Central memory CD8-positive, alpha-beta T cell (primary cell): ENCODE measurements at regions not wholly inside any gene's neighbourhood (a gene's known extent, or its start where the extent isn't known, plus 50 kb on each side); places are given as distances from the start of the nearest gene placed in this dataset.

Experiments
- ATAC-seq: fragments of 150-1000 bp; cut with Tn5 transposase; replicated peaks from 2 replicates; pipeline ENCODE4 v1.10.0; 2022; ENCODE audit warnings: mild to moderate bottlenecking, moderate FRiP score, moderate number of reproducible peaks; ENCODE audit not compliant: poor library complexity, severe bottlenecking; ENCODE audit errors: extremely low read depth
- DNase-seq, 2 donors: peaks; one replicate each; pipeline ENCODE4 v3.0.0; 2021; ENCODE audit warnings: low spot score in 2 of 2
- H3K27ac Mint-ChIP-seq: one replicate; pipeline ENCODE4 v1.8.0; 2022; ENCODE audit warnings: low read depth, mild to moderate bottlenecking, moderate library complexity, mixed read lengths
- H3K27me3 Mint-ChIP-seq: one replicate; pipeline ENCODE4 v1.8.0; 2022; ENCODE audit warnings: mixed read lengths
- H3K36me3 Mint-ChIP-seq: one replicate; pipeline ENCODE4 v1.8.0; 2022; ENCODE audit warnings: mild to moderate bottlenecking, moderate library complexity, mixed read lengths; ENCODE audit not compliant: insufficient read depth
- H3K4me1 Mint-ChIP-seq: one replicate; pipeline ENCODE4 v1.8.0; 2022; ENCODE audit warnings: mixed read lengths
- H3K4me3 Mint-ChIP-seq: one replicate; pipeline ENCODE4 v1.8.0; 2022; ENCODE audit warnings: mild to moderate bottlenecking, moderate library complexity, mixed read lengths
- H3K9me3 Mint-ChIP-seq: one replicate; pipeline ENCODE4 v1.8.0; 2022; ENCODE audit warnings: mixed read lengths

GRCh38 chr6:99132026-99132635, 184.4 kb upstream of the FBXL4 start:
- Mint-ChIP-seq H3K9me3 (no peaks in the 10 kb centered on the region), H3K36me3 (no peaks in the 10 kb centered on the region), H3K4me1 (no peaks in the 10 kb centered on the region), H3K4me3 (no peak overlapping the region), H3K27ac (no peak overlapping the region), H3K27me3 (no peaks in the 10 kb centered on the region)
- DNase-seq (no peak), ATAC-seq (no peak)

DNA sequence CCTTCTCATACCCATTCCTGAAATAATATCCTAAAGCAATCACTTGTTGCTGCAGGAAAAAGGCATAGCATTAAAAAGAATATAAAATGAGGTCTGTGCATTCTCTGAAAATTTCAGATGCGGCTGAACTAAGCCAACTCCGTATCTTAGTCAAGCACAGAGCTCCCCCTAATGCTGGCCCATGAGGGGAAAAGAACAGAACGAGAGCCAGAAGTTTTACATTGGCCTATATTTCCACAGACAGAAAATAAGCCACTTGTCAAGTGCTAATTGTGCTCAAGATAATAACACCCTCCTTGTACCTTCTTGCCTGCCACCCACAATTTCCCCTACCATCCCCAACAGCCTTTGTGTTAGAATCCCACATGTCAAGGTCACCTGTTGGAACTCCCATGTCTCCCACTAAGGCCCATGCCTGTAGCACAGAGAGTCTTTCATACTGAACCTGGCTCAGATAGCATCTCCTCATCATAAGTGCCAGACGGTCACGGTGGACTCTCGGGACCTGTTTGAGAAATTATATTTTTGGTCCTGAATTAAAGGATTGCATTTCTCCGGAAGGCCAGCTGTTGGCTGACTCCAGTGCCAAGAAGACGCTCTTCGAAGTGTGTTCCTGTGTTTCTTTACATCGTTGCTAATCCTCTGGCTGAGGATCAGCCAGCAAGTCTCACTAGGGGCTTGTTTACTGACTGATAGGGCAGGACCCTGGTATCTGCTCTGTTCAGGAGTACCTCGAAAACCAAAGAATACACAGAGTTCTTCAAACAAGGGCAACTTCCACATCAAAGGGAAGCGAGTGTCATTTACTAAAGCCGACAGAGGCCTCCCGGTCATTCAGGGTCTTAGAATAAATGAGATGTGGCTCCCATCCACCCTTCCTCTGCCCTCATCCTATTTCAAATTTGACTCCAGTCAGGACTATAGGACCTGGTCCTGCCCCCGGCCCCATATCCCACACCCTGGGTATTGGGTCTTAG, 183.4 kb upstream of the FBXL4 start:
- no peaks in the 10 kb centered on the region for H3K27me3 Mint-ChIP-seq
- H3K27ac Mint-ChIP-seq = no peak overlapping the region
- ATAC-seq (no peak), DNase-seq (no peak)
- no peaks in the 10 kb centered on the region for H3K36me3 Mint-ChIP-seq
- no peaks in the 10 kb centered on the region for H3K9me3 Mint-ChIP-seq
- no peak overlapping the region for H3K4me3 Mint-ChIP-seq
- H3K4me1 Mint-ChIP-seq = no peaks in the 10 kb centered on the region

- DNase-seq (no peak), ATAC-seq (no peak)
- Mint-ChIP-seq H3K9me3 (no peaks in the 10 kb centered on the region), H3K4me3 (no peak overlapping the region), H3K4me1 (no peaks in the 10 kb centered on the region), H3K27ac (no peak overlapping the region), H3K36me3 (no peaks in the 10 kb centered on the region), H3K27me3 (no peaks in the 10 kb centered on the region)
Observed at GRCh38 chr6:99129835-99130234, 182.1 kb upstream of the FBXL4 start.

DNA sequence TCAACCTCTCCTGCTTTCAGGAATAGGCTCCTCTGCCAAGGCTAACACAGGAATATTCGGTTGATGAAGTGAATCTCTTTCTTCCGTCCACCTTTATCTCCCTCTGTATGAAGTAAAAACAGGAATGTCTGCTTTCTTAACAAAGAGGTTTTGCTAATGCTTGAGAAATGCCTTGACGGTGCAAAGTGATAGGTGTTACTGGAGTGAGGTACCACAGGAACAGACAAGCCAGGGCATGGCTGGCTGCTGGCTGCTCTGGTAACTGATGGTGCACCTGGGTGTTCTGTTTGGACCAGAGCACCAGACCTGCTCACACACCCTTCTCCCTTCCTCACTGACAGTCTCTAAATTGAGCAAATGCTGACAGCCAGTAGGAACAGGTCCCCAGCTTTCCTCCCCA, 174.0 kb upstream of the FBXL4 start:
- Mint-ChIP-seq H3K36me3 (no peaks in the 10 kb centered on the region), H3K27me3 (peaks cover 36% of the 10 kb centered on the region), H3K9me3 (no peaks in the 10 kb centered on the region), H3K27ac (no peak overlapping the region), H3K4me3 (no peak overlapping the region), H3K4me1 (no peaks in the 10 kb centered on the region)
- DNase-seq (no peak), ATAC-seq (no peak)

GRCh38 chr6:99120641-99121040, 172.9 kb upstream of the FBXL4 start:
- H3K9me3 Mint-ChIP-seq = no peaks in the 10 kb centered on the region
- H3K4me1 Mint-ChIP-seq = no peaks in the 10 kb centered on the region
- H3K36me3 Mint-ChIP-seq = no peaks in the 10 kb centered on the region
- DNase-seq (no peak), ATAC-seq (no peak)
- H3K27ac Mint-ChIP-seq = no peak overlapping the region
- no peak overlapping the region for H3K4me3 Mint-ChIP-seq
- H3K27me3 Mint-ChIP-seq = peaks cover 46% of the 10 kb centered on the region

DNA sequence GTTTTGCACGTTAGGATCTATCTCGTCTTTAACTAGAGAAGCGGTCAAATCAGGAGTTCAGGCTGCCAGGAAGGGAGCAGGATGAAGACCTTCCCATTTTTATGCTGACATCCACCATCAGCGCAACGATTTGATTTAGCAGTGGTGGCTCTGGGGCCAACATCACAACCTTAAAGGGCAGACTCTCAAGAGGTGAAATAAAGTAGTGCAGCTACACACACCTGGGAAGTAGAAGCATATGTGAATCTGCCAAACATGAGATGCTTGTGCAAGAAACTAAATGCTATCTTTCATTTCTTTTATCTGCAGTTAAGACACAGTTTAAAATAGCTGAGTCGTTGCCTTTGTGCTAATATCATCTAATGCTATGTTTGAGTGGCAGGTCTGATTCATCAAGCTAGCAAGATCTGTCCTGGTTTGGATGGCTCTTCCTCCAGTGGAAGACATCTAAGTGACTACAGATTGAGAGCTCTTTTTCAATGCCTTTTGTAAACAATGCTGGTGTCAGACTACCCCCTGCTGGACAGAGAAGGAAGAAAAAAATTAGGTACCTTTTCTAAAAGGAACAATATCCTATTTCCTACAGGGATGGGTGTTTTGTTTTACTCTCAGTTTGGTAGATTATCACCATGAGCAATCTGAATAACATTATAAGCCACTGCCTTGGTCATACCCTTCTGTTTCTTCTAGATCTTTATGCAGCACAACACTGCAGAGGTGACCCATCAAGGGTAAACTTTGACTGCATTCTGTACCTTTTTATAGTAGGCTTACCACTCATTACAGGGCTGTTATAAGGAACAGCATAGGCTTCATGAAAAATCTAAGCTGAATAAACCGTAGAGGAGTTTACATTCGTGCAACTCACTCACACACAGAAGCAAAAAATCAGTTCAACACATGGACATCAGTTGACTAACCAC, 171.6 kb upstream of the FBXL4 start:
- Mint-ChIP-seq H3K27ac (no peak overlapping the region), H3K4me3 (no peak overlapping the region), H3K36me3 (no peaks in the 10 kb centered on the region), H3K27me3 (peaks cover 54% of the 10 kb centered on the region), H3K4me1 (no peaks in the 10 kb centered on the region), H3K9me3 (no peaks in the 10 kb centered on the region)
- ATAC-seq (no peak), DNase-seq (no peak)

DNA sequence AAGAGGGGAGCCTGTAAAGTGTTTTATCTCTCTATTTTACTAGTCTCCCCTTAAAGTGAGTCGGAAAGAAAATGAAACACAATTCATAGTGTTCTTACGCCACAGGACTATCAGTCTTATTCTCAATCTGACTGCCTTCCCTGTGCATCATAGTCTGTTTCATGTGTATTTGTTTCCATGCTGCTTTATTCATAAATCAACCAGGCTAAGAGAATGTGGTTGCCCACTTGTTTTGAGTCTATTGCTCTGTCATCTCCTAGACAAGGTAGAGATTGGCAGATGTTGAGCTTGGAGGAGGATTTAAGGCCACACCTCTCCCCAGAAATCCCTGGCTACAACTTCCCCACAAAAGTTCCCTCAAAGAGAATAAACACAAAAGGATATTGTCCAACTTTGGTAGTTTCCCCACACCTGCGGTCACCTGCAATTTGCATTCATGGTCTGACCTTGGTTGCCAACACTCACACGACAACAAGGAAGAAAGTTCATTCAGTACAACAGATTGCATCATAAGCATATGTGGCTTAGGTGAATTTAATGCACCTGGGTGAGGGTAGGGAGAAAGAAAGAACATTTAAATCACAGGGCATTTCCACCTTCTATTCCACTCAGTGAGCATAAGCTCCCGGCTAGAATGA, 167.1 kb upstream of the FBXL4 start:
- Mint-ChIP-seq H3K4me1 (no peaks in the 10 kb centered on the region), H3K4me3 (no peak overlapping the region), H3K27me3 (peaks cover 68% of the 10 kb centered on the region), H3K36me3 (no peaks in the 10 kb centered on the region), H3K27ac (no peak overlapping the region), H3K9me3 (no peaks in the 10 kb centered on the region)
- ATAC-seq (no peak), DNase-seq (no peak)

- Mint-ChIP-seq H3K9me3 (no peaks in the 10 kb centered on the region), H3K4me1 (no peaks in the 10 kb centered on the region), H3K4me3 (no peak overlapping the region), H3K27ac (no peak overlapping the region), H3K27me3 (peaks cover 69% of the 10 kb centered on the region), H3K36me3 (no peaks in the 10 kb centered on the region)
- ATAC-seq (no peak), DNase-seq (no peak)
Observed at GRCh38 chr6:99111590-99111989, 163.8 kb upstream of the FBXL4 start.

GRCh38 chr6:99110029-99110428, 162.3 kb upstream of the FBXL4 start:
- H3K9me3 Mint-ChIP-seq = no peaks in the 10 kb centered on the region
- H3K36me3 Mint-ChIP-seq = no peaks in the 10 kb centered on the region
- DNase-seq (no peak), ATAC-seq (no peak)
- peaks cover 60% of the 10 kb centered on the region for H3K27me3 Mint-ChIP-seq
- no peaks in the 10 kb centered on the region for H3K4me1 Mint-ChIP-seq
- no peak overlapping the region for H3K27ac Mint-ChIP-seq
- no peak overlapping the region for H3K4me3 Mint-ChIP-seq

DNA sequence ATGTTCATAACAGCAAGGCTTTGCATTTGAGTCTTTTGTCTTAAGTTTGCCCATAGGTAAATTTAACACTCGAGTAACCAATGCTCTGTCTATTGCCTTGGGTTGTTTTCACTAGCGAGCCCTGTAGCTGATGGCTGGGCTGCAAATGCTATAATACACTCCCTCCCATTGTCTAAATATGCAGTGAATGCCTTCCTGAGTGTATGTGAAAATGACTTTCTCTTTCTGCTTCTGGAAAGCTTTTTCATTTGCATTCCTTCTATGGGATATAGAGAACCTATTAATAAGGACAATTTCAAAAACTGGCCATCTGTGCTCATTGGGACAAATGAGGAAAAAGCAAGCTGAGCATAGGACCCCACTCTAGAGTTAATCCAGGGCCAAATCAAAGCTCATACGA, 156.5 kb upstream of the FBXL4 start:
- ATAC-seq = no peak
- Mint-ChIP-seq H3K9me3 (no peaks in the 10 kb centered on the region), H3K27ac (no peak overlapping the region)

GRCh38 chr6:99099243-99099642, 151.5 kb upstream of the FBXL4 start:
- no peaks in the 10 kb centered on the region for H3K36me3 Mint-ChIP-seq

More for the DNA sequence above, 156.5 kb upstream of the FBXL4 start:
- Mint-ChIP-seq H3K4me3 (no peak overlapping the region), H3K27me3 (peaks cover 34% of the 10 kb centered on the region), H3K4me1 (no peaks in the 10 kb centered on the region), H3K36me3 (no peaks in the 10 kb centered on the region)
- DNase-seq = no peak

DNA sequence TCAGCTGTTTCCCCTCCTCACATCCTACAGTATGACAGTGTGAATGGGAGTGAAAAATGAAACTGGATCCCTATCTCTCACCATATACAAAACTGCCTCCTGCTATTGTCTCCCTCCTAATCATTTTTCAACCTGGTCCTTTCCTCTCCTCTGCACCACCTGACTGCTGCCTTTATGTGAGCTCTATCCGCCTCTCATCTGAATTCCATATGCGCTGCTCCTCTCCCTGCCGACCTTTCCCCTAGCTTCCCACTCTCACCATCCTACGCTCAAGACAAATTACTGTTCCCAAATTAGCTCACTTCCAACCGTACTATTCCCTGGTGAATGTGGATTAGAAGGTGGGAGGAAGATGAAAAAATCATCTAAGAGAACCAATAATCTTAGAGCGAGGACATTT, 148.4 kb upstream of the FBXL4 start:
- Mint-ChIP-seq H3K4me1 (no peaks in the 10 kb centered on the region), H3K36me3 (no peaks in the 10 kb centered on the region), H3K27ac (no peak overlapping the region), H3K4me3 (no peak overlapping the region), H3K9me3 (no peaks in the 10 kb centered on the region), H3K27me3 (peaks cover 43% of the 10 kb centered on the region)
- ATAC-seq (no peak), DNase-seq (no peak)

More at GRCh38 chr6:99099243-99099642, 151.5 kb upstream of the FBXL4 start:
- no peak overlapping the region for H3K4me3 Mint-ChIP-seq
- no peaks in the 10 kb centered on the region for H3K9me3 Mint-ChIP-seq
- DNase-seq (no peak), ATAC-seq (no peak)
- no peaks in the 10 kb centered on the region for H3K4me1 Mint-ChIP-seq
- H3K27ac Mint-ChIP-seq = no peak overlapping the region
- peaks cover 44% of the 10 kb centered on the region for H3K27me3 Mint-ChIP-seq
